Muscle of arm (tissue), 1 donor: ENCODE measurements at regions not wholly inside any gene's neighbourhood (a gene's known extent, or its start where the extent isn't known, plus 50 kb on each side); places are given as distances from the start of the nearest gene placed in this dataset.

Source experiments
- DNase-seq: peaks from one replicate; pipeline ENCODE4 v3.0.0-alpha.2; 2013

DNA sequence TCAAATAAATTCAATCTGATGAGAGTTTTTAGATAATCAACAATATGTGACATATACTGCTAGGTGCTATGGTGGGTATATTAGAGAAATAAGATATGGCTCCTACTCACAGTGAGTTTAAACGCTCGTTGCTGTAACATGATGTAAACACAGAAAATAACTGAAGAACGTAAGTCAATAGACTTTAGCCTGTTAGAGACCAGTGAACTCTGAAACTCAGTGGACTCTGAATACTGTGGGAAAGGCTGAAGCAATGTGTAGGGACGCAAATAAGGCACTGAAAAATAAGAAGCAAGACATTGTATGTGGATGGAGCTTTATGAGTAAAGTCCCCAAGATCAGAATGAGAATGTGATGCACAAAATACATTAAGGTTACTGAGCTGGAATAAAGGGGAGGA lies 431.6 kb downstream of the TFAP2B start:
- no peak for DNase-seq

DNA sequence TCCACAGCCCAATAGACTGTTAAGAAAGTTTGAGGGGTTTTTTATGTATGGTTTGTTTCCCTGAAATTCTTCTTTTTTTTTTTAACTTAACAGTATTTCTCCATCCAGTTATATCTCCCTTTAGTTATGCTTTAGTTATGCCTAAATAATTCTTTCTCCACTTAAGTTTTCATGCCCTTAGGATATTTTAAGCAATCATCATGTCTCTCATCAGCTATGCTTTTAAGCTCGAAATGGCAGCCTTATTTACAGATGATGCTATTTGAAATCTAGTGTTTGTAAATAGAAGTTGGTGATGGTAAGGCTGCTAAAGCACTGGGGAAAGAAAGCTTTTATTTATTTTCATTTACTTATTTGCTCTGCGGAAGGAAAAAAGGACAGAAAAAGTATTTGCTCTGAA lies 439.3 kb downstream of the TFAP2B start:
- no peak for DNase-seq

DNA sequence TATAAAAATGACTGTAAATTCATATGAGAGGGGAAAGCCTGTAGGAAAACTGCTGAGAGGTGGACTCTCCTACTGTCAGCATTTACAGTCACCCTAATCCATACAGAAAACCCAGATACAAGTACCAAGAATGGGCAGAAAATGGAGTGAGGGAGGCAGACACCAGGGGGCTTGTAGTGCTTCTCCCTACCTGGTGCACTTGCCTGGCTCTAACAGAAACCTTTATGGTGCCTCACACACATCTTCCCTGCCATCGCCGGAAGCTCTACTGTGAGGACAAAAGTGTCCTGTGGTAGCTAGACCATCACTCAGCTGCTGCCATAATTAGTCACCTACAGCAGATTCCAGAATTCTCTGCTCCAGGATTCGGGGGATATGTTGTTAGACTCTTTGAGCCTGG lies 441.3 kb downstream of the TFAP2B start:
- DNase-seq: no peak

DNA sequence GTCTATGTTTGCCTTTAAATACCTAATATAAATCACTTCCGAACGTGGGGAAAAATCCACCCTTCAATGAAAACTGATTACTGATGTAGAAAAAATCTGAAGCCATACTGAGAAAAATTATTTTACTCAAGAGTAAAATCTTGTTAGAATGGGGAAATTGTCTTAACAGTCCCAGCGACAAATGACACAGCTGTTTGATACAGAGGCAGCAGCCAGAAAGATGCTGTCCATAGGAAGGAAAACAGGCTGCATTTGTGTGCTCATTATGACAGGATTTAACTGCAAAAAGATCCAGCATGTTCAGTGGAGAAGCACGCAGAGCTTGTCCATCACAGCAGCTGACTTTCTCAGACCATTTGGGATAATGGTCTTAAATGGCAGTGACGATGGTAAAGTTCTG lies 443.0 kb downstream of the TFAP2B start:
- no peak for DNase-seq

DNA sequence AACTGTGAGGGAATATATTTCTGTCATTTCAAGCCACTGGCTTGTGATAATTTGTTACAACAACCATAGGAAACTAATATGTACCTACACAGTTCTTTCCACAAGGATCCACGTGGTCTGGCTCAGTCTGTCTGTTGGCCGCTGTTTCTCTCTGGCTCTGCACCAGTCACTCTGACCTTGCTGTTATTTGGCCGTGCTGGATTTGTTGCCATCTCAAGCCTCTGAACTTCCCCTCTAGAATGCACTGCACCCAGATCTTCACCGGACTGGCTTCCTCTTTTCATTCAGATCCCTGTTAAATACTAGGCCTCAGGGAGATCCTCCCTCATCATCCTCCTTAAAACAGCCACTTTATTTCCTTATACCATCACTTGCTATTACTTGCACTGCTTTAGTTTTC lies 446.8 kb downstream of the TFAP2B start:
- DNase-seq: no peak

DNA sequence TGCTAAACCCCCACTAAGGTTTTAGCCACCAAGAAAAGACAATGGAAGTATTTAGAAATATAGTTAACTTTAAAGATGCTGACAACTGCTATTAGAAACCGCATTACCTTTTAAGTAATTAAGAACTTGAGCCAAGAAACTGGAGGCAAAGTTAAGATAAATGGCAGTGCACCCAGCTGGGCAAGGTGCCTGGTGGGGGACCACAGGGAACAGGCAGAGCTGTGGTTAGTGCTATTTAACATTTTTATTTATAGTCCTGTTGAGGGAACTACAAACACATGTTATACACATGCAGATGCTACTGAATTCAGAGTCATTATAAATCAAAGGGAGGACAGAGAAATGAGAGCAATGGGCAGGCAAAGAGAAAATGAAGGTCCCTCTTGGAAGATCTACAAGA lies 447.9 kb downstream of the TFAP2B start:
- DNase-seq: no peak

DNA sequence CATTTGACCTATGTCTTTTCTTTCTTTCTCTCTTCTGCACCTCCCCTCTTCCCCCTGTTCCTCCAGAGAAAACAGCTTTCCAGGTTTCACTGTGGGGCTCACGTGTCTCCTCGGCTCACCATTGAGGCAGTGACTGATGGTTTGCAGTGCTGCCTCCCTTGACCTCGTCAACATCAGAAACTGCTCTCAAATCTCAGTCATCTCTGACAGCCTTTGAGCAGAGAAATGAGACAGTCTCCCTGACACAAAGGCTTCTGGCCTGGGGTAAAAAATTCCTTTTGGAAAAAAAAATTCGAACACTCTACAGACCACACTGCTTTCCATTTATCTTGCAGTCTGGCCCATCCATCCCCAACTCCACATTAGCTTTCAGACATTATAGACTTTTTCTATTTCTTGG lies 450.0 kb downstream of the TFAP2B start:
- no peak for DNase-seq

DNA sequence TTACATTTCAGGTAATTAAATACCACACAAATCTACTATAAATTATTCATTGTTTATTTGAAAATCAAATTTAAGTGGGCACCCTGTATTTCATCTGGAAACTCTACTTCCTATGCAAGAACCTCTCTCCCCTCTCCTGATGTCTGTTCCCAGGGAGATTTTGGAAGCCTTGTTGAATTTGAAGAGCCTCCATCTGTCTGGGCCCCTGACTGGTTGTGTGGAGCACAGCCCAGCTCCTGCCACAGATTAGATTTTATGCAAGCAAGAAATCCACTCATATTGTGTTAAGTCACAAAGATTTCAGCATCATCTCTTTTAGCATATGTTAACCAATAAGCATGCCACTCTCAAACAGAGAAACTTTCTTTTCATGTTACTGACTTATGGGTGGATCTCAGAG lies 451.2 kb downstream of the TFAP2B start:
- DNase-seq: no peak

DNA sequence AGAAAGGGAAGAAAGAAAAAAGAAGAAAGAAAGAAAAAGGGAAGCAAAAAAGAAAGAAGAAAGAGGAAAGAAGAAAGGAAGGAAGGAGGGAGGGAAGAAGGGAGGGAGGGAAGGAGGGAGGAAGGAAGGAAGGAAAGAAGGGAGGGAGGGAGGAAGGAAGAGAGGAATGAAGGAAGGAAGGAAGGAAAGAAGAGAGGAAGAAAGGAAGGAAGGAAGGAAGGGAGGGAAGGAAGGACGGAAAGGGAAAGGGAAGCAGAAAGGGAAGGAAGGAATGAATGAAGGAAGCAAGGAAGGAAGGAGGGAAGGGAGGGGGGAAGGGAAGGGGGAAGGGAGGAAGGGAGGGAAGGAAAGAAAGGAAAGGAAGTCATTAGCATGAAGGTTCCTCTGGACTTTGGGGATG lies 452.9 kb downstream of the TFAP2B start:
- no peak for DNase-seq

DNA sequence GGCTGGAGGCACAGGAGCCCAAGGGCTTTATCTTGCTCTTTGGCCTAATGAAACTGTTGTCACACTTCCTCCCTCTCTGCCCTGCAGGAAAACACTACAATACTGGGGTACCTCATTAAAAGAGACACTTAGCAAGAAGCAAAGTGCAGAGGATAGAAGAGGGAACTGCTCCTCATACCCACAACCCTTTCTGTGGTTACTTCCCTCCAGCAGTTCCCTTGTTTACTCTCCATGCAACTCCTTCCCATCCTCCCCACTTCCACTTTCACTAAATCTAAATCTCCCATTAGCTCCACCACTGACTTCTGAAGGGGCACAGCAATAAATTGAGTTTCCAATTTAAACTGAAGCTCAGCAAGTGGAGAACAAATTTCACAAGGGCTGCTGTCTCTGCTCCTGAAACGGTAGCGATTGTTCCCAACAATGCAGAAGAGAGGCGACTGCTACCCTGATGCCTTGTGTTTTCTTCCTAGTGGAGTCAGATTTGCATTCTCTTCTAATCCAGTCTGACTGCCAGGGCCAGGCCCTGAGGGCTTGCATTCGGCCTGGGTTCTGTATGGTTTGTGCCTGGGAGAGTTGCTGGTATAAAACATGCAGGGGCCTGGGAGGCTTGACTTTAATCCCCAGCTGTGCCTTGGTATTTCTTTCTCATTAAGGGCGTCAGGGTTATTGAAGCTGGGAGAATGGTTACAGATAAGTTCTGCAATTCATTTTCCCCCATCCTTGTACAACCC lies 454.7 kb downstream of the TFAP2B start:
- peak; percentile 12 for DNase-seq

DNA sequence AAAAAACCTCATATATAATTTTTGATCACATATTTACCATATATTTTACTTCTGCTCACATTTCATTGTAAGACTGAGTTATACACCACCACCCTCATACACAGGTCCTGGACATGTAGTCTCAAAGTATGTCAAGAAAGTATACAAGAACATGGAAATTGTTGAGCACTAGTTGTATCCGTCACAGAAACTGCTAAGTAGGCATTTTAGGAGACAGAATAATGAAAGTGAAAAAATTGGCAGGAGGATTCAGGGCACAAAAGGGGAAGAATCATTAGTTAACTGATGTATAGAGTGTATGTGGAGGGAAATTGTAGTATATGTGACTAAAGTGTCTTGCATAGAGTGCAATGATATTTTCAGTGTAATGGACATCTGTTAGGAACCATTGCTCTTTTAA lies 458.8 kb downstream of the TFAP2B start:
- DNase-seq: no peak

DNA sequence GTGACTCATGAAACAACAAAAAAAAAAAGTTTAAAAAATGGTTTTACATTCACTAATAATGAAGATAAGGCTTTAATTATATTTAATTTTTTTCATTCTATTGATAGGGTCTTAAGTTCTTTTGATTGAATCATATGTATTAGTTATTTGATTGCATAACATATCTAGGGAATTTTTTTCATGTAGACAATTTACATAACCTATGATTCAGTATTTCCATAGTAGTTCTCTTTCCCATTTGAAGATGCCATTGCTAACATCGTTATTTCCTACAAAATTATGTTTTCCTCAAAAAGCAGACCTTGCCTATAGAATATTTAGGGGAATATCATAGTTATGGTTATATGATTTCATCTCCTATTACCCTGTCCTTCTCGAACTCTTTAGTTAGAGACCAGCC lies 463.4 kb downstream of the TFAP2B start:
- no peak for DNase-seq

DNA sequence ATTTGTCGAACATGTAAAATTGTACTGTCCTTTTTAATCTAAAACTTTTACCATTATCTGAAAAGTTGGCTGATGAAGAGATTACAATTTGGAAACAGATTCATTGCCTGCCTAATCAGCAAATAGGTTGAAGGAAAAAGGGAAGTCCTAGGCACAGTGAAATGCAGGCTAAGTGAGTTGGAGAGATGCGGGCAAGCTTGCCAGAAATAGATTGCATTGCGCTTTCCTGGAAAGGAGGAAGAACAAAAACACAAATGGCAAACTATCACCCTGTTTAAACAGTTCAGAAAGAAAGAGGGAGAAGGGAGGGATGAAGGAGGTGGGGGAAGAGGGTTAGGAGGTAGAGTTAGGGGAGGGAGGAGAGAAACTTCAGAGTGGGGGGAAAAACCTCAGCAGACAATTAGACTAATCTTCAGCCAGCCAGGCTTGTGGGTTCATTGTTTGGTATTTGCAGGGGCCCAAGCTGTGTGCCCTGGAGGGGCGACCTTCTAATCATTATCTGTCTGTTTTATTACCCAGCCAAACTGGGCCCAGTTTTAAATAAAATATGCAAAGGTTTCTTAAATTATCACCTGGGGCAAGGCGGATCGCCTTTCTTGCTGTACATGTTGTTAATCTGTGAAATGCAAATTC lies 465.2 kb downstream of the TFAP2B start:
- DNase-seq: no peak

DNA sequence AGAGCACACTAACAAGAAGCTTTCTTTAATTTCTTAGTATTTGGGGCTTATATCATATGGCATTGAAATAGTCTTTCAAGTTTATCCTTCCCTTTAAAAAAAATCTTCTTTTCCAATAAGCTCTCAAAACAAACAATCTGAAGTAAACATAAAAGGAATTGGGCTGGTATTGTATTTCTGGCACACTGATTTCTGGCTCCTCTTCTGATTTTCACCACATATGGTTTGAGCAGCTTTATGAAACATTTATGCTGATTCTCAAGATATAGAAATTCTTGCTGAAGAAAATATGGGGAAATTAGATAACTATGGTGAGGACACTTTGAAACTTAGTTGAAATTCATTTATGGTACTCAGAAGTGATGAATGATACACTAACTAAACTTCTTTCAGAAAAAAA lies 467.2 kb downstream of the TFAP2B start:
- DNase-seq: no peak

DNA sequence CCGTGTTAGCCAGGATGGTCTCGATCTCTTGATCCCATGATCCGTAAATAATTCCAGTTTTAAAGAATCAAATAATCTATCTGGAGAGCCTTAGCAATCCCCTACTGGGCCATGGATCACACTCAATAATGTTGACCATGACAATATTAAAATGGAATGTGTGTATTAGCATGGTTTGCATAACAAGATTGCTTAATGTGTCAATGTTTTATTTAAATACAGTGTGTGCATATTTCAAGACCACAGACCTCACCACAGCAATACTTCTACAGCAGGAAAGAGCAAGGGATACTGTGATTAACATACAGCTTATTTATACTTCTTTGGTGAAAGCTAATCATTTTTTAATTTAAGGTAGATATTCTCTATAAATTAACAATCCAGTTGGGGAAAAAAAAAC lies 470.4 kb downstream of the TFAP2B start:
- DNase-seq: no peak

DNA sequence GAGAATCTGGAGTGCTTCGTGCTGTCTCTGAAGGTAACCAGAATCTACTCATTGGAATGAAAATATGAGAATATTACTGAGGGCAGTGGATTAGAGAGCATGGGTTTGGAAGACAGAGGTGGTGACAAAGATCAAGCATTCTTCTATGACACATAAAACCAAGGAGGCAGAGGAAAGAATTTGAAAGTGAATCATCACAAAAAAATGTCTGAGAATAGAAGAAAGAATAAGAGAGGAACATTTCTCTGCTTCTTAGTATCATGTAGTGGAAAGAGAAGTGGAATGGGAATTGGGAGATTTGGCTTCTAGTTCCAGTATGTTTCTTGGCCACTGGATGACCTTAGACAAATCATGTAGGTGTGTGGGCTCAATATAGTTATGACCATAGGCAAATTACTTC lies 474.0 kb downstream of the TFAP2B start:
- no peak for DNase-seq

DNA sequence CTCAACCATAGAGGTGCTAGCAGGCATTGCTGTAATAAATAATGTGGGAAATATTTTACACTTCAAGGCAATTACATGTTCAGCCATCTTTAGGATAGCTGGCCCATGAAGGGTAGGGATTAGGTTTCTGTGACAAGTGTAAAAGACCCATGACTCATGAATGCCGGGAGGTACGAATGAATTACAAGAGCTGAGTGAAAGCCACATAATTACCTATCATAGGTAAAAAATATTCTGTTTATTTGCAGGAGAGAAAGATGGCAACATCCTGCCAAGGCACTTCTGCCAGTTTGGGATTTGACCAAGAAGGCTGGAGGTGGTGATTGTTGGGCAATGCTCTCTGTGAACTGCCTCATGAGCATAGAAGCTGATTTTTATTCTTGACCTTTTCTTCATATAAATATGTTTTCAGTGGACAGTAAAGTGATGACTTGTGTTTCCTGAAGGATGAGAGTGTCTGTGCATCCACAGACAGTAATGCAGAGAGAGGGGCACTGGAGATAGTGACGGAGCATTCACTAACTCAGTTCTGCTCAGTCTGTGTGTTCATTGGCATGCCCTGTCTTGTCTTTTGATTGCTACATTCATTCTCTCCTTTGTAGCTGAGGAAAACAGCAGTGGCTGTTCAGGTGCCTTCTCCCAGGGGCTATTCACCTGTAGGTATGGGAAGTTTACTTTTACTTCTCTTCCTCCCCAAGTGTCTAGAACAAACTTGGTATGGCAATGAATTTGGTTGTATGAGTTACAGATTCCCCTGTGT lies 481.1 kb downstream of the TFAP2B start:
- DNase-seq: no peak

DNA sequence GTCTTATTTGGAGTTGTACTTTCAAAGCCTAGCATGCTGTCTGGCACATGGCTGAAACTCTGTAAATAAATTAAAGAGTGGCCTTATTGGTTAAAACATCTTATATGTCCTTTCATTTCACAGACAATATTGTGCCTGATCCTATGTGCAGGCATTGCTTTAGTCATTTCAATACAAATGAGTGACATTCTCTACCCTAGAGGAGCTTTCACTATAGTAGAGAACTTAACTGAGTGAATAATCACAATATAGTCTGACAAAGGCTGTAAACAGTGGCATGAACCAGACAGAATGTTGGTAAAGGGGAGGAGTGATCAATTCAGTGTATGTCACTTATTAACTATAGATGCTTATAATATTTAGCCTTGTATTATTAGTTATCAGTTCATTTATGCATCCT lies 481.8 kb downstream of the TFAP2B start:
- DNase-seq: no peak

DNA sequence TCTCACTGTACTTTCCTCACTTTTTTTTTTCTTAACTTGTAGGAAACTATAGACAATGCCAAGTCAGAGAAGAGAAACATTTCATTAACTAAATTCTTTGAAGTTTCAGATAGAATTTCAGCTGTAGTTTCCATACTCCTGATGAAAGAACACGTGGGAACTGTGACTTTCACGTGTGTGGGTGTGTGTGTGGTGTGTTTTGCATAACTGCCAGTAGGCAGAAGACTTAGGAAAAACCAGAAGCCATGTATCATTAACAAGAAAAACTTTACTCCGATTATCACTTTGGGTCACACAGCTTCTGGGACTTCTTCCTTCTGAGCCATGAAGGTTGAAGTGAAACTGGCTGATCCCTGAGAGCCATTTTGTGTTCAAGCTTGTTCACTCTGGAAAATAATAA lies 483.3 kb downstream of the TFAP2B start:
- DNase-seq: no peak

DNA sequence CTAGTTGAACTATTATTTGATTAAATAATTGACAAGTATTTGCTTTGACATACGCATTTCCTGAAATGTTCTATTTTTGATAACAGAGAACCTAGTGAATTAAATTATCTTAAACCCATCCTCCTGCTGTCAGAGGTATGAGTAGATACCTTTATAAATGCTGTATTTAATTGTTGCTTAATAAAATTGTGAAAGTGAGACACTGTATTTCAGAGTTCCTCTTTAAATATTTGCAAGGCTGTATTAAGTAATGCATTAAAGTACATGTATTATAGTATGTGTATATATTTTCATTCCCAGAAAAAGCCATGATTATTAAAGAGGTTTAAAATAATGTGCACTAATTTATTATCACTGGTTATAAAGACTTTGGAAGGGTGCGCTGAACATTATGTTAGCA lies 483.8 kb downstream of the TFAP2B start:
- DNase-seq: no peak

DNA sequence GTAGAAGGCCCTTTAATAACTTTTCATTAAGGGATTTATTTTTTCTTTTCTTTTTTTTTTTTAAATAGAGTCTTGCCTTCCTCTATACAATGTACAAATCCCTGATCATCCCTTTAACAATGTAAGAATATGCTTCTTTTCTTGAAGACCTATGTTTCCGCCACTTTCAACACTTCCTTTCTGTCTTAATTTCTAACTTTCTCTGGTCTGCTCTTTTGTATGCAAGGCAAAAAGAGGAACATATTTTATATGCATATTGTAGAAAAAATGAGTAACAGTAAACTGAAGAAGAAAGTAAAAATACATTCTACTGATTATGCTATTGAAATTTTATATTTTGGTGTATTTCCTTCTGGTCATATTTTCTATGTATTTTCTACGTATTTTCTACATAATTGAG lies 484.7 kb downstream of the TFAP2B start:
- no peak for DNase-seq

DNA sequence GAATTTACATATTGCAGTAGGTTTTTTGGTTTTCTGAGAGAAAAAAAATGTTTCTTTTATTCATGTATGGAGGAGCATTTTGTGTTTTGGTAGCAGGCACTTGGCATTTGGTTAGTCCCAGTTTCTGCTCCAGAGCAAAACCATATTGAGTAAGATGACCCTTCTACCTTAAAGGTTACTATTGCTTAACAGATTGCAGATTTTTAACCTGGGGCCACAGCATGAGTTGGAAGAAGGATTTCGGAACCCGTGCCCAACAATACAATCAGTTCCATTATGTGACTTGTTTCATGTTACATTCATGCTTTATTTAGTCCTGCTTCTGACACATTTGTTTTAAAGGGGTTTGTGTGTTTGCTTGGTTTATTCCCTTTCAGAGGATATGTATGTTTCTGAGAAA lies 496.3 kb downstream of the TFAP2B start:
- DNase-seq: no peak

DNA sequence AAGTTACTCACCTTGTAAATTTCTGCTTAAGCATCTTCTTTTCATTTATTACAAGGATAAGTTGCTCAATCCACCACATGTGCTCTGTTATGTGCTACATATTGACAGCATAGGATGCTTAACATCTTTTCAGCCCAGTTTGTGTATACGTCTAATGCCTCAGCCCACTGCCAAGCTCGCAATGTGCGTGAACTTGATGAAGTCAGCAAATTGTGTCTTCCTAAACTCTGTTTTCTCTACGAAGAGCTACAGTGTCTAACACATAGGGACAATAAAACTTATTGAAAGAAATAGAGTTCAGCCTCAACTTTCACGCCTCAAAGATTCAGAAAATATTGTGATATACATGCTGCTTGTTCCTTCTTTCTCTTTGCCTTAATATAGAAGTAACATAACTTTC lies 500.0 kb downstream of the TFAP2B start:
- no peak for DNase-seq
